SK-N-SH (cell line): ENCODE measurements at regions not wholly inside any gene's neighbourhood (a gene's known extent, or its start where the extent isn't known, plus 50 kb on each side); places are given as distances from the start of the nearest gene placed in this dataset.
"Not testable (repeated sequence)": the region's sequence is repeated elsewhere in the genome, so short reads cannot be mapped to it uniquely, and the experiment has no call there.

Experiments used
- CTCF ChIA-PET: fragments of 300-600, 350-600 bp; formaldehyde crosslinking; extraction: SDS; loops from one replicate; lab custom pipeline; 2021; lab: Yijun Ruan, JAX
- POLR2A ChIA-PET: fragments of 350-600 bp; sonication (Branson Sonifier 250); formaldehyde crosslinking; extraction: SDS; loops from one replicate; lab custom pipeline; 2020; ENCODE audit warnings: antibody characterized with exemption, inconsistent platforms; lab: Yijun Ruan, JAX
- DNase-seq: peaks from one replicate; pipeline ENCODE4 v3.0.0; 2012
- H2AFZ ChIP-seq: fragments of 200-600 bp; sonication (generic); 2 replicates; pipeline ENCODE4 v1.8.1; 2016; ENCODE audit warnings: antibody characterized with exemption, mild to moderate bottlenecking, low read depth
- H3F3A ChIP-seq: fragments of 200-600 bp; sonication (generic); replicated peaks from 2 replicates; pipeline ENCODE3; 2016; ENCODE audit warnings: antibody characterized with exemption, mild to moderate bottlenecking; ENCODE audit not compliant: insufficient read depth
- H3K27ac ChIP-seq, 2 experiments: fragments of 200-500 bp in 1 of 2; fragments of 200-600 bp in 1 of 2; sonication (Bioruptor generic) in 1 of 2; sonication (generic), shearing (Covaris generic) in 1 of 2; 2 replicates each; pipeline versions ENCODE4 v1.5.1 to v1.6.1; 2014 to 2016; ENCODE audit warnings: low read depth in 2 of 2, inconsistent platforms in 1 of 2, low read length in 1 of 2, mild to moderate bottlenecking in 1 of 2, mixed read lengths in 1 of 2
- H3K27me3 ChIP-seq: fragments of 200-600 bp; sonication (generic), shearing (Covaris generic); 2 replicates; pipeline ENCODE4 v1.6.1; 2016; ENCODE audit warnings: mixed run types; ENCODE audit not compliant: insufficient read depth
- H3K36me3 ChIP-seq, 2 experiments: fragments of 200-500 bp in 1 of 2; fragments of 200-600 bp in 1 of 2; sonication (Bioruptor generic) in 1 of 2; sonication (generic) in 1 of 2; replicated peaks in 1 of 2; 2 replicates each; pipeline versions ENCODE3 to v1.5.1; 2014 to 2016; ENCODE audit warnings: low read length in 1 of 2, mild to moderate bottlenecking in 1 of 2; ENCODE audit not compliant: insufficient read depth in 2 of 2, control insufficient read depth in 1 of 2
- H3K4me1 ChIP-seq, 2 experiments: fragments of 200-500 bp in 1 of 2; fragments of 200-600 bp in 1 of 2; sonication (Bioruptor generic) in 1 of 2; sonication (generic), shearing (Covaris generic) in 1 of 2; 2 replicates each; pipeline versions ENCODE4 v1.5.1 to v1.6.1; 2014 to 2016; ENCODE audit warnings: low read depth in 1 of 2, low read length in 1 of 2, mixed run types in 1 of 2; ENCODE audit not compliant: insufficient read depth in 2 of 2, control insufficient read depth in 1 of 2
- H3K4me2 ChIP-seq: fragments of 200-600 bp; sonication (generic), shearing (Covaris generic); 2 replicates; pipeline ENCODE4 v1.6.1; 2017; ENCODE audit warnings: mixed run types
- H3K4me3 ChIP-seq, 2 experiments: fragments of 200-500 bp in 1 of 2; fragments of 200-600 bp in 1 of 2; sonication (Bioruptor generic) in 1 of 2; sonication (generic), shearing (Covaris generic) in 1 of 2; 2 replicates each; pipeline versions ENCODE4 v1.5.1 to v1.8.1; 2014 to 2016; ENCODE audit warnings: low read depth in 2 of 2, inconsistent platforms in 1 of 2, low read length in 1 of 2, mild to moderate bottlenecking in 1 of 2, mixed read lengths in 1 of 2, moderate library complexity in 1 of 2
- H3K79me2 ChIP-seq: fragments of 200-600 bp; sonication (generic); 2 replicates; pipeline ENCODE4 v1.8.1; 2017; ENCODE audit warnings: mild to moderate bottlenecking; ENCODE audit not compliant: insufficient read depth
- H3K9ac ChIP-seq: fragments of 200-600 bp; sonication (generic); 2 replicates; pipeline ENCODE4 v1.6.1; 2017; ENCODE audit warnings: mixed run types
- H3K9me2 ChIP-seq: fragments of 200-600 bp; sonication (generic); 2 replicates; pipeline ENCODE4 v1.6.1; 2017; ENCODE audit warnings: mixed run types
- H3K9me3 ChIP-seq: fragments of 200-600 bp; sonication (generic); 2 replicates; pipeline ENCODE4 v1.6.1; 2017; ENCODE audit warnings: mixed run types, mild to moderate bottlenecking, moderate library complexity
- H4K20me1 ChIP-seq: fragments of 200-600 bp; sonication (generic); 2 replicates; pipeline ENCODE4 v1.6.1; 2017; ENCODE audit warnings: mild to moderate bottlenecking, mixed run types; ENCODE audit not compliant: insufficient read depth
- WGBS: methylation state at CpG from one replicate; pipeline ENCODE4 v1.1.6; 2017; ENCODE audit warnings: low lambda C conversion rate; 5-methylcytosine and 5-hydroxymethylcytosine counted together

DNA sequence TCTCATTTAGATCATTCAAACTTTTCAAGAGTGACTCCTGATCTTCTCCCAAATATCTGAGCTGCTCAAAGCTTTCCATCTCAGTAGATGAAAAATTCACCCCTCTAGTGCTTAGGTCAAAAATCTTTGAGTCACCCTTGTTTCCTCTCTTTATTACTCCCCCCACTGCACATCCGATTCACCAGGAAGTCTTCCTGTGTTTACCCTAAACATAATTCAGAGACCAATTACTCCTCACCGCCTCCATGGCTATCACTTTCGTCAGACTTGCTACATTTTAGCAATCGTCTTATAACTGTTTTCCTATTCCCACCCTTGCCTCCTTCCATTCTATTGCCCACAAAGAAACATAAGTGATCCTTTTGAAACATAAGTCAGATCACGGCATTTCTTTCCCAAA is 94.8 kb downstream of the SPDYE17 start:
- H3K9ac ChIP-seq, H3K27me3 ChIP-seq, DNase-seq, H3F3A ChIP-seq, H3K27ac ChIP-seq, H3K4me3 ChIP-seq, H3K9me3 ChIP-seq, H3K4me1 ChIP-seq, POLR2A ChIA-PET, H2AFZ ChIP-seq, CTCF ChIA-PET, H3K79me2 ChIP-seq, H3K36me3 ChIP-seq, H4K20me1 ChIP-seq, H3K4me2 ChIP-seq, H3K9me2 ChIP-seq: not testable (repeated sequence)
- WGBS = 66% methylated on average over 5 of the region's 5 CpGs

- WGBS = 44% methylated on average over 2 of the region's 2 CpGs
- POLR2A ChIA-PET, H3F3A ChIP-seq: not testable (repeated sequence)
These were observed 95.8 kb downstream of the SPDYE17 start for GRCh38 chr7:76936346-76936745.

DNA sequence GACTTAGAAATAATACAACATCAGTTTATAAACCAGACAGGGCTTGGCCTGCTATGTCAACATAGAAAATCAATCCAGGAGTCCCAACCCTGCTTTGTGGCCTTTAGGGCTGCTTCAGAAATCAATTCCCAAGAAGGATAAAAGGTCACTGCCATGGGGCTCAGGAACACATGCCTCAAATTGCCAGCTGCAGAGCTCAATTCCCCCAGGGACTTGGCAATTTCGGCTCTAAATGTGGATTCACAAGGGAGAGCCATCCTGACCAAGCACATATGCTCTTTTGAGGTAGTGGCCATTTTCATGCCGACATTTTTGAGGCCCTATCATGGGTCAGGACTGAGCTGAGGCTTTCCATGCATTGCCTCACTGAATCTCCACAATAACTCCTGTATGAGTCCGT is 97.5 kb downstream of the SPDYE17 start:
- H3K4me2 ChIP-seq, CTCF ChIA-PET, POLR2A ChIA-PET, H3F3A ChIP-seq, H3K79me2 ChIP-seq, H3K27me3 ChIP-seq, H3K27ac ChIP-seq, DNase-seq, H3K9ac ChIP-seq, H2AFZ ChIP-seq, H3K36me3 ChIP-seq, H3K9me2 ChIP-seq, H3K4me3 ChIP-seq, H4K20me1 ChIP-seq, H3K4me1 ChIP-seq, H3K9me3 ChIP-seq: not testable (repeated sequence)
- WGBS = 30% methylated on average over 3 of the region's 3 CpGs

More at GRCh38 chr7:76936346-76936745, 95.8 kb downstream of the SPDYE17 start:
- CTCF ChIA-PET, H3K4me1 ChIP-seq, H3K27ac ChIP-seq, H4K20me1 ChIP-seq, H3K4me3 ChIP-seq, H3K36me3 ChIP-seq, H3K4me2 ChIP-seq, H3K9me2 ChIP-seq, H3K9ac ChIP-seq, DNase-seq, H3K9me3 ChIP-seq, H2AFZ ChIP-seq, H3K79me2 ChIP-seq, H3K27me3 ChIP-seq: not testable (repeated sequence)

GRCh38 chr7:76932957-76933356 is 99.2 kb downstream of the SPDYE17 start:
- H3K27ac ChIP-seq, POLR2A ChIA-PET, H2AFZ ChIP-seq, H3K4me2 ChIP-seq, H3K36me3 ChIP-seq, CTCF ChIA-PET, H3K79me2 ChIP-seq, H3K4me1 ChIP-seq, H4K20me1 ChIP-seq, DNase-seq, H3K9ac ChIP-seq, H3K9me3 ChIP-seq, H3K9me2 ChIP-seq, H3K4me3 ChIP-seq, H3F3A ChIP-seq, H3K27me3 ChIP-seq: not testable (repeated sequence)
- 66% methylated on average over 4 of the region's 4 CpGs for WGBS

DNA sequence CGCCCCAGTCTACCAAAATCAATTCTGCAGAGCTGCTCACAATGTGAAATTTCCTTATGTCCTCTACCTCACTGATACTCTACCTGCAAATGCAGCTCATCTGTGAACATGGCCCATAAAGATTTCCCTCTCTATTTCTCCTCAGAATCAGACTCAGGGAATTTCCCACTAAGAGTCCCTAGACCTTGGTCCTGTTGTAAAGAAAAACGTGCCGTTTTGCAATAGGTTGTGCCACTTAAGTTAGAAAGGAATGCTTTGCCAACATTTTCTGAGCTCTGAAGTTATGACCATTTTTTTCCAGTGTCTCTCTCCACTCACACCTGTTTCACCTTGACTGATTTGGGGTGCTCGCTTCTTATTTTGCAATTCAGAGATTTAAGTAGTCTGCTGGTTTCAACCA is 100.7 kb downstream of the SPDYE17 start:
- POLR2A ChIA-PET, H3K9me2 ChIP-seq, H3K4me2 ChIP-seq, H3K27ac ChIP-seq, H3F3A ChIP-seq, CTCF ChIA-PET, H4K20me1 ChIP-seq, H3K36me3 ChIP-seq, H3K4me3 ChIP-seq, H3K79me2 ChIP-seq, H3K9me3 ChIP-seq, H3K27me3 ChIP-seq, H3K9ac ChIP-seq, DNase-seq, H3K4me1 ChIP-seq, H2AFZ ChIP-seq: not testable (repeated sequence)
- 24% methylated on average over 3 of the region's 4 CpGs for WGBS

- CTCF ChIA-PET, H3K9me2 ChIP-seq, H2AFZ ChIP-seq, H3K27ac ChIP-seq, DNase-seq, POLR2A ChIA-PET, H3F3A ChIP-seq, H3K9me3 ChIP-seq, H3K9ac ChIP-seq, H3K79me2 ChIP-seq, H3K4me3 ChIP-seq, H3K4me1 ChIP-seq, H3K27me3 ChIP-seq, H4K20me1 ChIP-seq, H3K4me2 ChIP-seq, H3K36me3 ChIP-seq: not testable (repeated sequence)
- 57% methylated on average over 5 of the region's 5 CpGs for WGBS
These were observed 101.7 kb downstream of the SPDYE17 start for GRCh38 chr7:76930416-76930815.

DNA sequence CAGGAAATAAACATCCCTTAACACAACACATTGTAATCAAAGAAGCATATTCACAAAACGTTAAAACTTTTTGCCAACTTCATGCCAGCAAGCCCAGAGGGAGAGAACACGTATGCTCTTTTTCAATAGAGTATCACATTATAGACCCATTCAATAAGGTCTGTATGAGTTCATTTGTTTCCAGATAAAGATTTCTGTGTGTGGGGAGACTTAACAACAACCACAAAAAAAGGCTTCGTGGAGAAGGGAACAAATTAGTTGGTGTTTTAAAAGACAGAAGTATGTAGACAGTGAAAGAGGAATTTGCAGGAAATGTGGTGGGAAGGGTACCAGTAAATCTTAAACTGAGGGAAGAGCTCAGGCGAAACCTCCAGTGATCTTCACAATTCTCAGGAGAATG is 103.4 kb downstream of the SPDYE17 start:
- WGBS = 36% methylated on average over 4 of the region's 4 CpGs
- POLR2A ChIA-PET, H3K9me2 ChIP-seq: not testable (repeated sequence)

More for the DNA sequence above, 103.4 kb downstream of the SPDYE17 start:
- H3K36me3 ChIP-seq, H3K9ac ChIP-seq, H3F3A ChIP-seq, H3K4me1 ChIP-seq, H2AFZ ChIP-seq, H3K79me2 ChIP-seq, H3K4me2 ChIP-seq, H3K4me3 ChIP-seq, H3K9me3 ChIP-seq, H4K20me1 ChIP-seq, H3K27me3 ChIP-seq, CTCF ChIA-PET, H3K27ac ChIP-seq, DNase-seq: not testable (repeated sequence)
